Suprapubic skin (tissue), 4 donors: ENCODE measurements at regions not wholly inside any gene's neighbourhood (a gene's known extent, or its start where the extent isn't known, plus 50 kb on each side); places are given as distances from the start of the nearest gene placed in this dataset.
A peak's percentile ranks its signal among the peaks of the same experiment; 100 is the strongest.
"Not testable (repeated sequence)": the region's sequence is repeated elsewhere in the genome, so short reads cannot be mapped to it uniquely, and the experiment has no call there.

Experiments used
- DNase-seq, 2 donors: peaks; one replicate each; pipeline ENCODE4 v3.0.0-alpha.2; 2019; ENCODE audit warnings: low spot score in 2 of 2
- H3K27ac ChIP-seq: fragments of 200-600 bp; sonication (generic); one replicate; pipeline ENCODE4 v1.5.1; 2019
- H3K27me3 ChIP-seq: fragments of 200-600 bp; sonication (generic); one replicate; pipeline ENCODE4 v1.5.1; 2019
- H3K36me3 ChIP-seq: fragments of 200-600 bp; sonication (generic); one replicate; pipeline ENCODE4 v1.5.1; 2019
- H3K4me1 ChIP-seq: fragments of 200-600 bp; sonication (generic); one replicate; pipeline ENCODE4 v1.5.1; 2019
- H3K4me3 ChIP-seq: fragments of 200-600 bp; sonication (generic); one replicate; pipeline ENCODE4 v1.5.1; 2019; ENCODE audit warnings: mild to moderate bottlenecking
- H3K9me3 ChIP-seq: fragments of 200-600 bp; sonication (generic); one replicate; pipeline ENCODE4 v1.5.1; 2019
- EP300 ChIP-seq: sonication (generic); formaldehyde crosslinking; IDR thresholded peaks from one replicate; pipeline ENCODE4 v1.6.1; 2017; ENCODE audit warnings: antibody characterized with exemption
- POLR2A ChIP-seq, 2 donors: fragments of 450-650 bp; IDR thresholded peaks; one replicate each; pipeline ENCODE4 v1.6.1; 2017; ENCODE audit warnings: antibody characterized with exemption in 2 of 2, mild to moderate bottlenecking in 2 of 2, moderate library complexity in 2 of 2
- POLR2AphosphoS5 ChIP-seq, 3 donors: sonication (generic); formaldehyde crosslinking; IDR thresholded peaks; one replicate each; pipeline ENCODE4 v1.6.1; 2017; ENCODE audit warnings: antibody characterized with exemption in 3 of 3
- WGBS: methylation state at CpG from one replicate; pipeline ENCODE4 v1.1.5; 2018; 5-methylcytosine and 5-hydroxymethylcytosine counted together
- TF ChIP-seq, protein P1 (sequence below), 2 donors: fragments of 200-600 bp in 1 of 2; fragments of 450-650 bp in 1 of 2; sonication (generic) in 1 of 2; IDR thresholded peaks; one replicate each; pipeline ENCODE4 v1.5.1; 2016 to 2019; ENCODE audit warnings: antibody characterized with exemption in 2 of 2, mild to moderate bottlenecking in 1 of 2, moderate library complexity in 1 of 2

DNA sequence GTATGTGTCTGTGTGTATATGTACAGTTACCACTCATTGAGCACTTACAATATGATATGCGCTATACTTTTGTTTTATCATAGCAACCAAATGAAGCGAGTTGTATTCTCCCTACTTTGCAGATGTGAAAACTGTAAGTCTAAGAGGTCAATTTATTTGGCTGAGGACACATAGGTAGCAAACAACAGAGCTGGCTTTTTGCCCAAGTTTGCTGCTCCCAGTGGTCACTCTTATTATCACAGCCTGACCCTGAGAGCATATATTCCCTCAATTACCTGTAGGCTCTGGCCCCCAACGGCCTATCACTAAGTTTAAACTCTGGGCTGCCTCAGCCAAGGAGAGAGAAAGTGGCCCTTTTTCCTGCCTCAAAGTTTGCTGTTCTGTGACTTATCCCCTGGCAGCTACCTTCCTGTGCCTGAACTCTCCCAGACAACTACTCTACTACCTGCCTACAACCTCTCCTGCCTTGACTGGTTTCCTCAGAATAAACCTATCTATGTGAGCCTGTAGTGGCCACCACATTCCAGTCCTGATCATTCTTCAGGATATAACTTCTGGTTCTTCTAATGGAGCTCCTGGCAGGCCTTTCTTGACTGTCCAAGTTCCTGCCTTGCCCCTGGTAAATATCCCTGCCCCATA, 221.8 kb downstream of the FRK start:
- no peaks in the 10 kb centered on the region for H3K9me3 ChIP-seq
- 80% methylated on average over 3 of the region's 3 CpGs for WGBS
- H3K4me1 ChIP-seq, result no peaks in the 10 kb centered on the region
- no peaks in the 10 kb centered on the region for H3K27me3 ChIP-seq
- H3K36me3 ChIP-seq, result no peaks in the 10 kb centered on the region
- DNase-seq, result no peak
- TF ChIP-seq, protein P1, sequence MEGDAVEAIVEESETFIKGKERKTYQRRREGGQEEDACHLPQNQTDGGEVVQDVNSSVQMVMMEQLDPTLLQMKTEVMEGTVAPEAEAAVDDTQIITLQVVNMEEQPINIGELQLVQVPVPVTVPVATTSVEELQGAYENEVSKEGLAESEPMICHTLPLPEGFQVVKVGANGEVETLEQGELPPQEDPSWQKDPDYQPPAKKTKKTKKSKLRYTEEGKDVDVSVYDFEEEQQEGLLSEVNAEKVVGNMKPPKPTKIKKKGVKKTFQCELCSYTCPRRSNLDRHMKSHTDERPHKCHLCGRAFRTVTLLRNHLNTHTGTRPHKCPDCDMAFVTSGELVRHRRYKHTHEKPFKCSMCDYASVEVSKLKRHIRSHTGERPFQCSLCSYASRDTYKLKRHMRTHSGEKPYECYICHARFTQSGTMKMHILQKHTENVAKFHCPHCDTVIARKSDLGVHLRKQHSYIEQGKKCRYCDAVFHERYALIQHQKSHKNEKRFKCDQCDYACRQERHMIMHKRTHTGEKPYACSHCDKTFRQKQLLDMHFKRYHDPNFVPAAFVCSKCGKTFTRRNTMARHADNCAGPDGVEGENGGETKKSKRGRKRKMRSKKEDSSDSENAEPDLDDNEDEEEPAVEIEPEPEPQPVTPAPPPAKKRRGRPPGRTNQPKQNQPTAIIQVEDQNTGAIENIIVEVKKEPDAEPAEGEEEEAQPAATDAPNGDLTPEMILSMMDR (IDR thresholded peaks at IDR 0.05), result peak in 1 of 2 donors; percentile 32
- no peak for TF ChIP-seq POLR2A (IDR thresholded peaks at IDR 0.05)
- H3K4me3 ChIP-seq, result no peak overlapping the region
- no peak overlapping the region for H3K27ac ChIP-seq

DNA sequence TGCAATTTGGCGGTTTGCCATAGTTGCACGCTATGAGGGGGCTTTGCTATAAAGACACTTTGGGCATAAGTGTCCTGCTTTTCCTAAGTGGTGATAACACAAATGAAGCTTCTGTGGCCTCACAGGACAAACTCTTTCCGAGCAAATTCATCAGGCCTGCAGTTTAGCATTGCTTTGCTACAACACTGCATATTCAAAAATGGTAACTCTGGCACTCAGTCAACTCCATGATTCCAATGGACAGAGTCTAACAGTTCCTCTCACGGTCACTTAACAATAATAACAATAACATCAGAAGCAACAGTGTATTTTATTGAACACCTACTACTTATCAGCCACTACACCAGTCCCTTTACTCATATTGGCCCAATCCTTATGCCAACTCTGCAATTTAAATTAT, 222.5 kb downstream of the FRK start:
- Histone ChIP-seq H3K36me3 (no peaks in the 10 kb centered on the region), H3K4me1 (no peaks in the 10 kb centered on the region), H3K4me3 (no peak overlapping the region), H3K27me3 (no peaks in the 10 kb centered on the region), H3K9me3 (no peaks in the 10 kb centered on the region), H3K27ac (no peak overlapping the region)
- no peak for DNase-seq
- 89% methylated on average over 4 of the region's 4 CpGs for WGBS
- TF ChIP-seq, protein P1 (IDR thresholded peaks at IDR 0.05), result no peak
- no peak for TF ChIP-seq POLR2AphosphoS5 (IDR thresholded peaks at IDR 0.05)
- TF ChIP-seq EP300, result no peak
- no peak for TF ChIP-seq POLR2A (IDR thresholded peaks at IDR 0.05)

DNA sequence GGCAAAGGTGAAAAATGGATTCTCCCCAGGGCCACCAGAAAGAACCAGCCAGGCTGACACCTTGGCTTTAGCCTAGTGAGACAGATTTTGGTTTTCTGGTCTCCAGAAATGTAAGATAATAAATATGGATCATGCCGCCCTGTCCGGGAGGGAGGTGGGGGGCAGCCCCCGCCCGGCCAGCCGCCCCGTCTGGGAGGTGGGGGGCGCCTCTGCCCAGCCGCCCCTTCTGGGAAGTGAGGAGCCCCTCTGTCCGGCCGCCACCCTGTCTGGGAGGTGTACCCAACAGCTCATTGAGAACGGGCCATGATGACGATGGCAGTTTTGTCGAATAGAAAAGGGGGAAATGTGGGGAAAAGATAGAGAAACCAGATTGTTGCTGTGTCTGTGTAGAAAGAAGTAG, 224.3 kb downstream of the FRK start:
- not testable (repeated sequence) for H3K9me3 ChIP-seq, H3K4me1 ChIP-seq, H3K27me3 ChIP-seq, DNase-seq, H3K27ac ChIP-seq, H3K36me3 ChIP-seq, H3K4me3 ChIP-seq
- WGBS, result 98% methylated on average over 8 of the region's 13 CpGs

DNA sequence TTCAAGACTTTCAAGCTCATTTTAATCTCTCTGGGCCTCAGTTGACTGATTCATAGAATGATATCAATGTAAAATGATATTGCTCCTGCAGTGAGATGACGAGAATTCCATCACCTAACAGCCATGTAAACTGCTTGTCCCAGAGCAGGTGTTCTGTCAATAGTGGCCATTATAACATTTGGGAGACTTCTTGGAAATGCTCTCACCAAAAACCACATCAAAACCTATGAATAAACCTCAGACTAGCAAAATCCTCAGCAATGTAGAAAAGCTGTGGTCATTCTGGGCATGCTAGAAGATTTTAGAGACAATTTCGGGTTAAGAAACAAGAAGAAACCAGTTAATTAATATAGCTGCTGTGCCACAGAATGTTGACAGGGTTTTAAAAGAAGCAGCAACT, 225.4 kb downstream of the FRK start:
- TF ChIP-seq, protein P1 (IDR thresholded peaks at IDR 0.05), result no peak
- no peak for TF ChIP-seq EP300
- no peak for TF ChIP-seq POLR2A (IDR thresholded peaks at IDR 0.05)
- TF ChIP-seq POLR2AphosphoS5 (IDR thresholded peaks at IDR 0.05), result no peak

DNA sequence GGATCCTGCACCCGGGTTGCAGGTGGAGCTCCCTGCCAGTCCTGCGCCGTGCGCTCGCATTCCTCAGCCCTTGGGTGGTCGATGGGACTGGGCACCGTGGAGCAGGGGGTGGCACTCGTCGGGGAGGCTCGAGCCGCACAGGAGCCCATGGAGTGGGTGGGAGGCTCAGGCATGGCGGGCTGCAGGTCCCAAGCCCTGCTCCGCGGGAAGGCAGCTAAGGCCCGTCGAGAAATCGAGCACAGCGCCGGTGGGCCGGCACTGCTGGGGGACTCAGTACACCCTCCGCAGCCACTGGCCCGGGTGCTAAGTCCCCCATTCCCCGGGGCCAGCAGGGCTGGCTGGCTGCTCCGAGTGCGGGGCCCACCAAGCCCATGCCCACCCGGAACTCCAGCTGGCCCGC, 226.1 kb downstream of the FRK start:
- not testable (repeated sequence) for H3K4me3 ChIP-seq, H3K27me3 ChIP-seq, DNase-seq, H3K27ac ChIP-seq, H3K36me3 ChIP-seq, H3K9me3 ChIP-seq, H3K4me1 ChIP-seq
- 93% methylated on average over 10 of the region's 27 CpGs for WGBS

More for the DNA sequence above, 225.4 kb downstream of the FRK start:
- H3K4me1 ChIP-seq, result no peaks in the 10 kb centered on the region
- H3K27me3 ChIP-seq, result no peaks in the 10 kb centered on the region
- 83% methylated on average over 2 of the region's 2 CpGs for WGBS
- H3K27ac ChIP-seq, result no peak overlapping the region
- no peak for DNase-seq
- H3K4me3 ChIP-seq, result no peak overlapping the region
- no peaks in the 10 kb centered on the region for H3K9me3 ChIP-seq
- no peaks in the 10 kb centered on the region for H3K36me3 ChIP-seq

DNA sequence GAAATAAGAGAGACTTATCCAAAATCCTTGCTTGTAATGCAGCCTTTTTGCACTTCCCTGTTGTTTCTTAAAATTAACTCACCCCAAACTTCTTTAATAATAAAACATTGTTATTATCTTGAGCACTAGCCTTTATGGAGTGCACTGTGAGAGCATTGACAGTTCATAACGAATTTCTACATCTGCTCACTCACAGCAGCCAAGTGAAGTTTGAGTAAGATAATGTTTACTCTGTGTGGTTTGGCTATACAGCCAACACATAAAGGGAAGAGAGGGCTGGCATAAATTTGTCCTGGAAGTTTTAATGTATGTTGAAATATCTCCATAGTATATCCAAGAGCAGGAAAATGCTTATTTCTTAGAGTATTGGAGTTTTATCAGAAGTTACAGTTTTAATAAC, 227.9 kb downstream of the FRK start:
- Histone ChIP-seq H3K9me3 (no peaks in the 10 kb centered on the region), H3K36me3 (no peaks in the 10 kb centered on the region), H3K27ac (no peak overlapping the region), H3K27me3 (no peaks in the 10 kb centered on the region), H3K4me1 (no peaks in the 10 kb centered on the region), H3K4me3 (no peak overlapping the region)
- WGBS, result 20% methylated on average over 1 of the region's 1 CpG
- TF ChIP-seq POLR2AphosphoS5 (IDR thresholded peaks at IDR 0.05), result no peak
- no peak for DNase-seq

DNA sequence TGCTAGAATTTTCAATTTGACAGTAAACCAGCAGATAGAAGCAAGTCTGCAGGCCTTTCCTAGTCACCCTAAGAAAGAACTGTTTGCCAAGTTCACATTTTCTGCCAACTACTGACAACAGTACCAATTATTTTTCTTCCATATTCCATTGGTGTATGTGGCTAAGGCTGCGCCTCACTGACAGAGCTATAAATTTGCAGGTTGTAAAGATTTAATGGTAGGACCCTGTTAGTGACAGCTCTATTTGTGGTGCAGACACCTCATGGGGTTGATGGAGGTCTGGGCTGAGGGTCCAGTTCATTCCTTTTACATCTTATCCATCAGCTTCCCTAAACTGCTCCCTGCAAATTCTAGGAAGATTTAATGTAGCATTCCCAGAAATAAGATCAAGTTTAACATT, 228.5 kb downstream of the FRK start:
- no peak overlapping the region for H3K27ac ChIP-seq
- DNase-seq, result no peak
- H3K9me3 ChIP-seq, result no peaks in the 10 kb centered on the region
- WGBS, result 77% methylated on average over 1 of the region's 1 CpG
- H3K36me3 ChIP-seq, result no peaks in the 10 kb centered on the region
- H3K4me3 ChIP-seq, result no peak overlapping the region
- H3K4me1 ChIP-seq, result no peaks in the 10 kb centered on the region
- no peaks in the 10 kb centered on the region for H3K27me3 ChIP-seq
- TF ChIP-seq EP300, result no peak
- no peak for TF ChIP-seq POLR2AphosphoS5 (IDR thresholded peaks at IDR 0.05)
- TF ChIP-seq POLR2A (IDR thresholded peaks at IDR 0.05), result no peak
- TF ChIP-seq, protein P1 (IDR thresholded peaks at IDR 0.05), result no peak
